MG63 (cell line): ENCODE measurements at regions not wholly inside any gene's neighbourhood (a gene's known extent, or its start where the extent isn't known, plus 50 kb on each side); places are given as distances from the start of the nearest gene placed in this dataset.
"Not testable (repeated sequence)": the region's sequence is repeated elsewhere in the genome, so short reads cannot be mapped to it uniquely, and the experiment has no call there.

Source experiments
- DNase-seq: peaks from one replicate; pipeline ENCODE4 v3.0.0-alpha.2; 2020
- H3K27me3 ChIP-seq: fragments of 250-450 bp; sonication (Bioruptor Pico); 2 replicates; pipeline ENCODE4 v1.5.1; 2020; ENCODE audit warnings: mild to moderate bottlenecking, moderate library complexity
- H3K36me3 ChIP-seq: fragments of 250-450 bp; sonication (Bioruptor Pico); 2 replicates; pipeline ENCODE4 v1.5.1; 2020; ENCODE audit warnings: mild to moderate bottlenecking, moderate library complexity
- H3K4me3 ChIP-seq: fragments of 250-450 bp; sonication (Bioruptor Pico); 2 replicates; pipeline ENCODE4 v1.5.1; 2020; ENCODE audit warnings: mild to moderate bottlenecking, moderate library complexity
- H3K9me3 ChIP-seq: fragments of 250-450 bp; sonication (Bioruptor Pico); 2 replicates; pipeline ENCODE4 v1.5.1; 2020; ENCODE audit warnings: mild to moderate bottlenecking, moderate library complexity

- H3K36me3 ChIP-seq, H3K27me3 ChIP-seq, DNase-seq, H3K4me3 ChIP-seq: not testable (repeated sequence)
- peaks cover 10% of the 10 kb centered on the region for H3K9me3 ChIP-seq
Observed at GRCh38 chr22:23433127-23434005, 146.7 kb downstream of the IGLL1 start.

- peaks cover 13% of the 10 kb centered on the region for H3K9me3 ChIP-seq
- not testable (repeated sequence) for H3K27me3 ChIP-seq, H3K4me3 ChIP-seq, H3K36me3 ChIP-seq, DNase-seq
Observed at GRCh38 chr22:23432719-23433118, 147.4 kb downstream of the IGLL1 start.

GRCh38 chr22:23431337-23432072, 148.6 kb downstream of the IGLL1 start:
- H3K9me3 ChIP-seq: peaks cover 13% of the 10 kb centered on the region
- no peak overlapping the region for H3K4me3 ChIP-seq
- DNase-seq: no peak
- no peaks in the 10 kb centered on the region for H3K27me3 ChIP-seq
- no peaks in the 10 kb centered on the region for H3K36me3 ChIP-seq

- DNase-seq, H3K36me3 ChIP-seq, H3K27me3 ChIP-seq, H3K9me3 ChIP-seq, H3K4me3 ChIP-seq: not testable (repeated sequence)
Observed at GRCh38 chr22:23424551-23425068, 155.5 kb downstream of the IGLL1 start.

GRCh38 chr22:23424031-23424430, 156.1 kb downstream of the IGLL1 start:
- H3K36me3 ChIP-seq: no peaks in the 10 kb centered on the region
- H3K9me3 ChIP-seq: peaks cover 3% of the 10 kb centered on the region; the same call in 1 of the 2 replicates
- H3K4me3 ChIP-seq: no peak overlapping the region
- DNase-seq: no peak
- H3K27me3 ChIP-seq: no peaks in the 10 kb centered on the region

GRCh38 chr22:23422281-23422680, 157.8 kb downstream of the IGLL1 start:
- not testable (repeated sequence) for H3K4me3 ChIP-seq, H3K36me3 ChIP-seq, DNase-seq, H3K9me3 ChIP-seq, H3K27me3 ChIP-seq

GRCh38 chr22:23421300-23421699, 158.8 kb downstream of the IGLL1 start:
- H3K27me3 ChIP-seq, DNase-seq, H3K9me3 ChIP-seq, H3K36me3 ChIP-seq, H3K4me3 ChIP-seq: not testable (repeated sequence)

GRCh38 chr22:23419931-23420330, 160.2 kb downstream of the IGLL1 start:
- H3K4me3 ChIP-seq: no peak overlapping the region
- H3K27me3 ChIP-seq: no peaks in the 10 kb centered on the region
- no peaks in the 10 kb centered on the region for H3K9me3 ChIP-seq
- no peak for DNase-seq
- no peaks in the 10 kb centered on the region for H3K36me3 ChIP-seq

GRCh38 chr22:23419171-23419570, 160.9 kb downstream of the IGLL1 start:
- Histone ChIP-seq H3K36me3 (no peaks in the 10 kb centered on the region), H3K27me3 (no peaks in the 10 kb centered on the region)
- DNase-seq: no peak

GRCh38 chr22:23418159-23418788, 161.8 kb downstream of the IGLL1 start:
- Histone ChIP-seq H3K4me3 (no peak overlapping the region), H3K27me3 (no peaks in the 10 kb centered on the region), H3K36me3 (no peaks in the 10 kb centered on the region), H3K9me3 (no peaks in the 10 kb centered on the region)
- DNase-seq: no peak

More at GRCh38 chr22:23419171-23419570, 160.9 kb downstream of the IGLL1 start:
- Histone ChIP-seq H3K9me3 (no peaks in the 10 kb centered on the region), H3K4me3 (no peak overlapping the region)

- H3K27me3 ChIP-seq, DNase-seq, H3K36me3 ChIP-seq, H3K4me3 ChIP-seq, H3K9me3 ChIP-seq: not testable (repeated sequence)
Observed at GRCh38 chr22:23417327-23417726, 162.8 kb downstream of the IGLL1 start.

- not testable (repeated sequence) for H3K36me3 ChIP-seq, H3K9me3 ChIP-seq, H3K27me3 ChIP-seq, DNase-seq, H3K4me3 ChIP-seq
Observed at GRCh38 chr22:23416169-23416690, 163.9 kb downstream of the IGLL1 start.

GRCh38 chr22:23415490-23415851, 164.6 kb downstream of the IGLL1 start:
- Histone ChIP-seq H3K27me3 (no peaks in the 10 kb centered on the region), H3K4me3 (no peak overlapping the region), H3K9me3 (no peaks in the 10 kb centered on the region), H3K36me3 (no peaks in the 10 kb centered on the region)
- DNase-seq: no peak

- no peak for DNase-seq
- H3K36me3 ChIP-seq: no peaks in the 10 kb centered on the region
- H3K9me3 ChIP-seq: no peaks in the 10 kb centered on the region
- H3K4me3 ChIP-seq: no peak overlapping the region
- no peaks in the 10 kb centered on the region for H3K27me3 ChIP-seq
Observed at GRCh38 chr22:23414727-23415489, 165.2 kb downstream of the IGLL1 start.

GRCh38 chr22:23411739-23412138, 168.4 kb downstream of the IGLL1 start:
- Histone ChIP-seq H3K36me3 (no peaks in the 10 kb centered on the region), H3K27me3 (no peaks in the 10 kb centered on the region), H3K4me3 (no peak overlapping the region), H3K9me3 (no peaks in the 10 kb centered on the region)
- no peak for DNase-seq

- H3K4me3 ChIP-seq: no peak overlapping the region
- no peaks in the 10 kb centered on the region for H3K27me3 ChIP-seq
- no peaks in the 10 kb centered on the region for H3K36me3 ChIP-seq
- no peaks in the 10 kb centered on the region for H3K9me3 ChIP-seq
- no peak for DNase-seq
Observed at GRCh38 chr22:23410411-23410810, 169.7 kb downstream of the IGLL1 start.
